COR-L47 (cell line): ENCODE measurements at regions not wholly inside any gene's neighbourhood (a gene's known extent, or its start where the extent isn't known, plus 50 kb on each side); places are given as distances from the start of the nearest gene placed in this dataset.

Source experiments
- DNase-seq: peaks from one replicate; lab custom pipeline; 2025; lab: John Stamatoyannopoulos, UW

GRCh38 chr3:30069056-30069455, 537.3 kb upstream of the TGFBR2 start:
- DNase-seq, result no peak

- DNase-seq, result no peak
Measured at GRCh38 chr3:30073040-30073439, 533.4 kb upstream of the TGFBR2 start.

- peak; percentile 5 for DNase-seq
Measured at GRCh38 chr3:30073622-30074021, 532.8 kb upstream of the TGFBR2 start.

- DNase-seq, result no peak
Measured at GRCh38 chr3:30075514-30075913, 530.9 kb upstream of the TGFBR2 start.

GRCh38 chr3:30076899-30077298, 529.5 kb upstream of the TGFBR2 start:
- DNase-seq, result no peak

GRCh38 chr3:30077746-30078145, 528.7 kb upstream of the TGFBR2 start:
- no peak for DNase-seq

GRCh38 chr3:30078736-30079135, 527.7 kb upstream of the TGFBR2 start:
- DNase-seq, result no peak

- DNase-seq, result no peak
Measured at GRCh38 chr3:30081904-30082303, 524.5 kb upstream of the TGFBR2 start.

- no peak for DNase-seq
Measured at GRCh38 chr3:30082652-30083051, 523.7 kb upstream of the TGFBR2 start.

- no peak for DNase-seq
Measured at GRCh38 chr3:30083315-30083714, 523.1 kb upstream of the TGFBR2 start.

- no peak for DNase-seq
Measured at GRCh38 chr3:30084316-30084715, 522.1 kb upstream of the TGFBR2 start.

GRCh38 chr3:30084971-30085403, 521.4 kb upstream of the TGFBR2 start:
- no peak for DNase-seq

GRCh38 chr3:30085486-30085885, 520.9 kb upstream of the TGFBR2 start:
- no peak for DNase-seq

- no peak for DNase-seq
Measured at GRCh38 chr3:30091686-30092085, 514.7 kb upstream of the TGFBR2 start.

- DNase-seq, result no peak
Measured at GRCh38 chr3:30097022-30097650, 509.3 kb upstream of the TGFBR2 start.

- DNase-seq, result no peak
Measured at GRCh38 chr3:30098243-30098642, 508.2 kb upstream of the TGFBR2 start.

- no peak for DNase-seq
Measured at GRCh38 chr3:30098653-30099455, 507.5 kb upstream of the TGFBR2 start.

GRCh38 chr3:30102356-30102755, 504.0 kb upstream of the TGFBR2 start:
- DNase-seq, result no peak

- DNase-seq, result no peak
Measured at GRCh38 chr3:30103186-30103585, 503.2 kb upstream of the TGFBR2 start.

- no peak for DNase-seq
Measured at GRCh38 chr3:30107531-30107930, 498.9 kb upstream of the TGFBR2 start.

GRCh38 chr3:30112411-30112810, 494.0 kb upstream of the TGFBR2 start:
- no peak for DNase-seq

GRCh38 chr3:30112902-30113484, 493.4 kb upstream of the TGFBR2 start:
- peak; percentile 17 for DNase-seq

- no peak for DNase-seq
Measured at GRCh38 chr3:30113906-30114305, 492.5 kb upstream of the TGFBR2 start.
